ENCODE measurements at regions not wholly inside any gene's neighbourhood (a gene's known extent, or its start where the extent isn't known, plus 50 kb on each side); places are given as distances from the start of the nearest gene placed in this dataset.

GRCh38 chr10:85212526-85212925 is 884.1 kb downstream of the CCSER2 start:
- Mint-ChIP-seq H3K9me3 (peaks cover 0 to 6% (median 2%) of the 10 kb centered on the region in 7 donors), H3K36me3 (no peaks in the 10 kb centered on the region), H3K27me3 (ENCODE audit: low read depth in 3 of 3) (no peaks in the 10 kb centered on the region), H3K4me3 (no peak overlapping the region), H3K4me1 (no peaks in the 10 kb centered on the region), H3K27ac (no peak overlapping the region)
- DNase-seq: no peak
- Histone ChIP-seq H3K4me1 (ENCODE audit: control insufficient read depth in 1 of 2, insufficient read depth in 2 of 2, low read length in 2 of 2) (no peaks in the 10 kb centered on the region), H3K79me2 (ENCODE audit: insufficient read depth, low read length) (no peaks in the 10 kb centered on the region), H3K27me3 (ENCODE audit: control insufficient read depth in 2 of 2, insufficient read depth in 2 of 2, low read length in 2 of 2) (no peaks in the 10 kb centered on the region), H3K9ac (ENCODE audit: insufficient read depth, low read length, poor library complexity, severe bottlenecking) (no peak overlapping the region), H3K4me2 (replicated peaks; ENCODE audit: extremely low read depth, low read length, poor library complexity, severe bottlenecking) (no peak overlapping the region), H4K20me1 (ENCODE audit: insufficient read depth, low read length) (no peaks in the 10 kb centered on the region), H3K9me3 (replicated peaks in 1 of 2; ENCODE audit: control insufficient read depth in 1 of 2, insufficient read depth in 1 of 2, low read length in 2 of 2) (peaks cover 8 to 11% of the 10 kb centered on the region in 2 donors), H3K27ac (ENCODE audit: low read depth in 1 of 2, low read length in 2 of 2) (no peak overlapping the region), H2AFZ (ENCODE audit: insufficient read depth, low read depth, low read length, poor library complexity, severe bottlenecking) (no peak overlapping the region), H3K36me3 (replicated peaks in 1 of 2; ENCODE audit: control insufficient read depth in 1 of 2, insufficient read depth in 2 of 2, low read length in 2 of 2) (no peaks in the 10 kb centered on the region), H3K4me3 (replicated peaks in 1 of 3; ENCODE audit: low read depth in 2 of 3, low read length in 3 of 3) (no peak overlapping the region)
- 80% methylated on average over 1 of the region's 1 CpG for WGBS (ENCODE audit: insufficient coverage)
- TF ChIP-seq CTCF (IDR thresholded peaks at IDR 0.05): no peak
- intact Hi-C loops (cut with micrococcal nuclease): no loop called here

GRCh38 chr10:85213493-85213892 is 885.1 kb downstream of the CCSER2 start:
- H4K20me1 ChIP-seq (ENCODE audit: insufficient read depth, low read length): no peaks in the 10 kb centered on the region
- H3K9me3 ChIP-seq (replicated peaks in 1 of 2; ENCODE audit: control insufficient read depth in 1 of 2, insufficient read depth in 1 of 2, low read length in 2 of 2): peaks cover 8 to 14% of the 10 kb centered on the region in 2 donors
- 100% methylated on average over 1 of the region's 1 CpG for WGBS (ENCODE audit: insufficient coverage)
- H3K9me3 Mint-ChIP-seq: peaks cover 0 to 6% (median 2%) of the 10 kb centered on the region in 7 donors
- H3K36me3 Mint-ChIP-seq: no peaks in the 10 kb centered on the region
- no peak overlapping the region for H3K4me2 ChIP-seq (replicated peaks; ENCODE audit: extremely low read depth, low read length, poor library complexity, severe bottlenecking)
- H3K36me3 ChIP-seq (replicated peaks in 1 of 2; ENCODE audit: control insufficient read depth in 1 of 2, insufficient read depth in 2 of 2, low read length in 2 of 2): no peaks in the 10 kb centered on the region
- no peak overlapping the region for H3K4me3 Mint-ChIP-seq
- no peak overlapping the region for H3K4me3 ChIP-seq (replicated peaks in 1 of 3; ENCODE audit: low read depth in 2 of 3, low read length in 3 of 3)
- H2AFZ ChIP-seq (ENCODE audit: insufficient read depth, low read depth, low read length, poor library complexity, severe bottlenecking): no peak overlapping the region
- H3K27ac Mint-ChIP-seq: no peak overlapping the region
- no peaks in the 10 kb centered on the region for H3K4me1 Mint-ChIP-seq
- no peak overlapping the region for H3K27ac ChIP-seq (ENCODE audit: low read depth in 1 of 2, low read length in 2 of 2)
- no peak for TF ChIP-seq CTCF (IDR thresholded peaks at IDR 0.05)
- H3K9ac ChIP-seq (ENCODE audit: insufficient read depth, low read length, poor library complexity, severe bottlenecking): no peak overlapping the region
- DNase-seq: no peak
- H3K4me1 ChIP-seq (ENCODE audit: control insufficient read depth in 1 of 2, insufficient read depth in 2 of 2, low read length in 2 of 2): no peaks in the 10 kb centered on the region
- H3K27me3 Mint-ChIP-seq (ENCODE audit: low read depth in 3 of 3): no peaks in the 10 kb centered on the region
- intact Hi-C loops (cut with micrococcal nuclease): no loop called here
- no peaks in the 10 kb centered on the region for H3K79me2 ChIP-seq (ENCODE audit: insufficient read depth, low read length)
- H3K27me3 ChIP-seq (ENCODE audit: control insufficient read depth in 2 of 2, insufficient read depth in 2 of 2, low read length in 2 of 2): no peaks in the 10 kb centered on the region
